K562 (cell line): ENCODE measurements at regions not wholly inside any gene's neighbourhood (a gene's known extent, or its start where the extent isn't known, plus 50 kb on each side); places are given as distances from the start of the nearest gene placed in this dataset.

Experiments
- AFF1 ChIP-seq, 2 experiments: fragments of 450-650 bp; IDR thresholded peaks; 2 replicates each; pipeline ENCODE4 v1.6.1; 2018; ENCODE audit warnings: mild to moderate bottlenecking in 2 of 2, low read depth in 1 of 2; ENCODE audit not compliant: partially characterized antibody in 2 of 2
- BRD4 ChIP-seq: fragments of 200-600 bp; sonication (generic); IDR thresholded peaks from 2 replicates; pipeline ENCODE4 v1.6.1; 2017; ENCODE audit warnings: inconsistent platforms
- C11orf30 ChIP-seq: fragments of 450-650 bp; IDR thresholded peaks from 2 replicates; pipeline ENCODE4 v1.6.1; 2016; ENCODE audit warnings: low read depth, mild to moderate bottlenecking
- MIER1 ChIP-seq: fragments of 450-650 bp; IDR thresholded peaks from 2 replicates; pipeline ENCODE4 v1.6.1; 2016; ENCODE audit warnings: antibody characterized with exemption, mild to moderate bottlenecking, low read depth
- MTA3 ChIP-seq: fragments of 450-650 bp; formaldehyde crosslinking; IDR thresholded peaks from 2 replicates; pipeline ENCODE4 v1.6.1; 2017; ENCODE audit warnings: mild to moderate bottlenecking, borderline replicate concordance
- MTF1 ChIP-seq: fragments of 250-450 bp; sonication (Bioruptor Pico); IDR thresholded peaks from 2 replicates; pipeline ENCODE4 v1.9.0; 2021; ENCODE audit warnings: moderate library complexity, mild to moderate bottlenecking, inconsistent platforms, borderline replicate concordance
- PHTF2 ChIP-seq: fragments of 250-450 bp; sonication (Bioruptor Pico); IDR thresholded peaks from 2 replicates; pipeline ENCODE4 v1.5.0; 2021; ENCODE audit warnings: mild to moderate bottlenecking
- PKNOX1 ChIP-seq: fragments of 450-650 bp; IDR thresholded peaks from 2 replicates; pipeline ENCODE4 v1.6.1; 2016
- POLR2A ChIP-seq: fragments of 450-650 bp; conservative IDR thresholded peaks from 2 replicates; pipeline ENCODE4 v1.6.1; 2016
- TBL1XR1 ChIP-seq, 2 experiments: IDR thresholded peaks; 2 replicates each; pipeline ENCODE4 v1.6.1; 2012; ENCODE audit warnings: improper control_type of control experiment in 2 of 2, low read length in 2 of 2, mild to moderate bottlenecking in 1 of 2
- TCFL5 ChIP-seq: fragments of 250-450 bp; sonication (Bioruptor Pico); conservative IDR thresholded peaks from 2 replicates; pipeline ENCODE4 v1.6.1; 2021; ENCODE audit warnings: mild to moderate bottlenecking, moderate library complexity, matching md5 sums
- XRCC5 ChIP-seq: fragments of 200-400 bp; formaldehyde crosslinking; IDR thresholded peaks from 2 replicates; pipeline ENCODE4 v1.6.1; 2017; ENCODE audit warnings: low read depth, mild to moderate bottlenecking, low read length
- ZNF354B ChIP-seq: fragments of 250-450 bp; sonication (Bioruptor Pico); IDR thresholded peaks from 2 replicates; pipeline ENCODE4 v1.4.0; 2020
- ZNF589 ChIP-seq: fragments of 200-800 bp; sonication (Bioruptor generic); IDR thresholded peaks from 2 replicates; pipeline ENCODE4 v1.6.1; 2016; ENCODE audit warnings: low read depth, missing genetic modification characterization, missing compliant biosample characterization
- ZNF609 ChIP-seq: sonication (generic); formaldehyde crosslinking; IDR thresholded peaks from 2 replicates; pipeline ENCODE4 v1.8.1; 2023; ENCODE audit warnings: missing genetic modification reagents, mild to moderate bottlenecking, borderline replicate concordance
- ZNF644 ChIP-seq: fragments of 200-800 bp; sonication (Bioruptor generic); IDR thresholded peaks from 2 replicates; pipeline ENCODE4 v1.6.1; 2016; ENCODE audit warnings: low read depth, missing genetic modification characterization, missing compliant biosample characterization
- ZNF740 ChIP-seq, 3 experiments: fragments of 200-800 bp in 1 of 3; sonication (Bioruptor generic) in 1 of 3; sonication (generic) in 1 of 3; formaldehyde crosslinking in 1 of 3; IDR thresholded peaks; 2 replicates each; pipeline versions ENCODE4 v1.6.1 to v1.8.0; 2016 to 2022; ENCODE audit warnings: mild to moderate bottlenecking in 2 of 3, missing compliant biosample characterization in 2 of 3, missing genetic modification characterization in 2 of 3, missing genetic modification reagents in 1 of 3

- peak; percentile 32; the same call in 1 of the 2 replicates for TF ChIP-seq TCFL5 (CRISPR knock-in tag)
- peak; percentile 90 for TF ChIP-seq C11orf30
- 0 out of 2 replicates have a peak, but pooled peaks have one; percentile 17 for TF ChIP-seq PHTF2
- TF ChIP-seq MTA3, result peak; percentile 74
- TF ChIP-seq ZNF740 (CRISPR knock-in tag; IDR thresholded peaks at IDR 0.05), result 0 out of 2 replicates have a peak, but pooled peaks have one; percentile 24
- TF ChIP-seq ZNF740 (tag; IDR thresholded peaks at IDR 0.05), result peak in 1 of 2 experiments; percentile 76; a peak in 1 of 4 replicates
- TF ChIP-seq PKNOX1, result peak; percentile 39
- TF ChIP-seq MIER1, result no peak
- peak; percentile 55 for TF ChIP-seq POLR2A
- TF ChIP-seq AFF1 (IDR thresholded peaks at IDR 0.05; ENCODE audit: low read depth in 1 of 2, partially characterized antibody in 2 of 2), result peak; percentile 55 to 57
- no peak for TF ChIP-seq MTF1 (CRISPR knock-in tag)
- peak; percentile 69; the same call in 1 of the 2 replicates for TF ChIP-seq ZNF644 (tag)
- TF ChIP-seq XRCC5, result no peak
- TF ChIP-seq TBL1XR1 (IDR thresholded peaks at IDR 0.05; ENCODE audit: low read length in 2 of 2), result no peak
- TF ChIP-seq ZNF589 (CRISPR knock-in tag), result peak; percentile 73
- no peak; the same call in 1 of the 2 replicates for TF ChIP-seq ZNF609 (CRISPR knock-in tag)
- TF ChIP-seq BRD4, result peak; percentile 43; the same call in 1 of the 2 replicates
- TF ChIP-seq ZNF354B (CRISPR knock-in tag), result no peak
Observed at GRCh38 chr2:55111570-55112228, 61.4 kb upstream of the RTN4 start (continued).
